Endothelial cell (in vitro differentiated cells): ENCODE measurements at regions not wholly inside any gene's neighbourhood (a gene's known extent, or its start where the extent isn't known, plus 50 kb on each side); places are given as distances from the start of the nearest gene placed in this dataset.

Source experiments
- DNase-seq: peaks from one replicate; pipeline ENCODE4 v3.0.0; 2021; ENCODE audit warnings: low spot score
- H3K27ac Mint-ChIP-seq: one replicate; pipeline ENCODE4 v1.8.0; 2021; ENCODE audit warnings: mixed read lengths, inconsistent platforms; ENCODE audit not compliant: unreplicated experiment
- H3K27me3 Mint-ChIP-seq: one replicate; pipeline ENCODE4 v1.8.0; 2021; ENCODE audit warnings: mild to moderate bottlenecking, moderate library complexity, mixed read lengths, inconsistent platforms; ENCODE audit not compliant: unreplicated experiment
- H3K36me3 Mint-ChIP-seq: one replicate; pipeline ENCODE4 v1.8.0; 2021; ENCODE audit warnings: mild to moderate bottlenecking, low read depth, mixed read lengths, inconsistent platforms; ENCODE audit not compliant: unreplicated experiment
- H3K4me1 Mint-ChIP-seq: one replicate; pipeline ENCODE4 v1.8.0; 2021; ENCODE audit warnings: mild to moderate bottlenecking, mixed read lengths, inconsistent platforms; ENCODE audit not compliant: unreplicated experiment
- H3K4me3 Mint-ChIP-seq: one replicate; pipeline ENCODE4 v1.8.0; 2021; ENCODE audit warnings: mild to moderate bottlenecking, mixed read lengths, inconsistent platforms; ENCODE audit not compliant: unreplicated experiment
- H3K9me3 Mint-ChIP-seq: one replicate; pipeline ENCODE4 v1.8.0; 2021; ENCODE audit warnings: mixed read lengths, inconsistent platforms; ENCODE audit not compliant: unreplicated experiment
- CTCF ChIP-seq: fragments of 200-600 bp; sonication (generic); IDR thresholded peaks from one replicate; pipeline ENCODE4 v1.5.0; 2021; ENCODE audit warnings: antibody characterized with exemption; ENCODE audit not compliant: unreplicated experiment

- no peaks in the 10 kb centered on the region for H3K9me3 Mint-ChIP-seq
- DNase-seq = no peak
- H3K4me3 Mint-ChIP-seq = no peak overlapping the region
- H3K36me3 Mint-ChIP-seq = no peaks in the 10 kb centered on the region
- H3K4me1 Mint-ChIP-seq = peaks cover 10% of the 10 kb centered on the region
- no peaks in the 10 kb centered on the region for H3K27me3 Mint-ChIP-seq
- H3K27ac Mint-ChIP-seq = no peak overlapping the region
- TF ChIP-seq CTCF = no peak
Measured at GRCh38 chr3:94524102-94524919, 461.4 kb downstream of the NSUN3 start.

- H3K4me3 Mint-ChIP-seq = no peak overlapping the region
- no peaks in the 10 kb centered on the region for H3K27me3 Mint-ChIP-seq
- no peaks in the 10 kb centered on the region for H3K9me3 Mint-ChIP-seq
- DNase-seq = no peak
- TF ChIP-seq CTCF = no peak
- H3K36me3 Mint-ChIP-seq = no peaks in the 10 kb centered on the region
- H3K27ac Mint-ChIP-seq = no peak overlapping the region
- H3K4me1 Mint-ChIP-seq = peaks cover 10% of the 10 kb centered on the region
Measured at GRCh38 chr3:94525043-94525442, 462.2 kb downstream of the NSUN3 start.

- Mint-ChIP-seq H3K36me3 (no peaks in the 10 kb centered on the region), H3K27me3 (no peaks in the 10 kb centered on the region)
- no peak for TF ChIP-seq CTCF
Measured at GRCh38 chr3:94529816-94530215, 467.0 kb downstream of the NSUN3 start.

GRCh38 chr3:94532951-94533350, 470.1 kb downstream of the NSUN3 start:
- no peak for TF ChIP-seq CTCF
- H3K36me3 Mint-ChIP-seq = no peaks in the 10 kb centered on the region
- H3K27me3 Mint-ChIP-seq = no peaks in the 10 kb centered on the region
- no peak for DNase-seq
- H3K4me3 Mint-ChIP-seq = no peak overlapping the region
- no peaks in the 10 kb centered on the region for H3K9me3 Mint-ChIP-seq
- H3K4me1 Mint-ChIP-seq = no peaks in the 10 kb centered on the region
- H3K27ac Mint-ChIP-seq = no peak overlapping the region

More at GRCh38 chr3:94529816-94530215, 467.0 kb downstream of the NSUN3 start:
- DNase-seq = no peak
- Mint-ChIP-seq H3K9me3 (no peaks in the 10 kb centered on the region), H3K4me3 (no peak overlapping the region), H3K4me1 (no peaks in the 10 kb centered on the region), H3K27ac (no peak overlapping the region)

GRCh38 chr3:94539937-94540336, 477.1 kb downstream of the NSUN3 start:
- Mint-ChIP-seq H3K36me3 (no peaks in the 10 kb centered on the region), H3K4me1 (no peaks in the 10 kb centered on the region), H3K27ac (no peak overlapping the region), H3K27me3 (no peaks in the 10 kb centered on the region), H3K4me3 (no peak overlapping the region), H3K9me3 (no peaks in the 10 kb centered on the region)
- no peak for TF ChIP-seq CTCF
- no peak for DNase-seq
